ENCODE measurements at regions not wholly inside any gene's neighbourhood (a gene's known extent, or its start where the extent isn't known, plus 50 kb on each side); places are given as distances from the start of the nearest gene placed in this dataset.

- no peak for DNase-seq (ENCODE audit: low read depth)
- TF ChIP-seq, protein P1, sequence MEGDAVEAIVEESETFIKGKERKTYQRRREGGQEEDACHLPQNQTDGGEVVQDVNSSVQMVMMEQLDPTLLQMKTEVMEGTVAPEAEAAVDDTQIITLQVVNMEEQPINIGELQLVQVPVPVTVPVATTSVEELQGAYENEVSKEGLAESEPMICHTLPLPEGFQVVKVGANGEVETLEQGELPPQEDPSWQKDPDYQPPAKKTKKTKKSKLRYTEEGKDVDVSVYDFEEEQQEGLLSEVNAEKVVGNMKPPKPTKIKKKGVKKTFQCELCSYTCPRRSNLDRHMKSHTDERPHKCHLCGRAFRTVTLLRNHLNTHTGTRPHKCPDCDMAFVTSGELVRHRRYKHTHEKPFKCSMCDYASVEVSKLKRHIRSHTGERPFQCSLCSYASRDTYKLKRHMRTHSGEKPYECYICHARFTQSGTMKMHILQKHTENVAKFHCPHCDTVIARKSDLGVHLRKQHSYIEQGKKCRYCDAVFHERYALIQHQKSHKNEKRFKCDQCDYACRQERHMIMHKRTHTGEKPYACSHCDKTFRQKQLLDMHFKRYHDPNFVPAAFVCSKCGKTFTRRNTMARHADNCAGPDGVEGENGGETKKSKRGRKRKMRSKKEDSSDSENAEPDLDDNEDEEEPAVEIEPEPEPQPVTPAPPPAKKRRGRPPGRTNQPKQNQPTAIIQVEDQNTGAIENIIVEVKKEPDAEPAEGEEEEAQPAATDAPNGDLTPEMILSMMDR (IDR thresholded peaks at IDR 0.05; ENCODE audit: insufficient read depth, low read depth, low read length, missing control alignments), result no peak
- H3K4me3 ChIP-seq (ENCODE audit: low read length), result no peak overlapping the region
Observed at GRCh38 chr6:133106934-133107333, 134.2 kb upstream of the EYA4 start.

GRCh38 chr6:133108419-133108818 lies 132.7 kb upstream of the EYA4 start:
- H3K4me3 ChIP-seq (ENCODE audit: low read length), result no peak overlapping the region
- DNase-seq (ENCODE audit: low read depth), result no peak
- TF ChIP-seq, protein P1 (IDR thresholded peaks at IDR 0.05; ENCODE audit: insufficient read depth, low read depth, low read length, missing control alignments), result no peak

DNA sequence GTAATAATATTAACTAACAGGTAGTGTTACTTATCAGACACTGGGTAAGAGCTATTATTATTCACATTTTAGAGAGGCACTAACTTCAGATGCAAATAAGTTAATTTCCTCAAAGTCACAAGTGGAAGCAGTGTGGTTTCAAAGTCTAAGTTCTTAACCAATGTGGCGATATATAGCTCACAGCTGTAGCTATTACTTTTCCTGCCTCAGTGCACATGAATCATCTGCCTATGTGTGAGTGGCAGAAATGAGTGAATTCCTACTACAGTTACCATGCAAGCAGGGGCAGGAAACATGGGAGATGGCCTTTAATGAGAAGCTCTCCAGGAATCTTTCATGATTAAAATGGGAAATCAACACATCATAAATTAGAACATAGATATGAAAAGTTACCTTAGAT lies 126.2 kb upstream of the EYA4 start:
- no peak overlapping the region for H3K4me3 ChIP-seq (ENCODE audit: low read length)
- TF ChIP-seq, protein P1 (IDR thresholded peaks at IDR 0.05; ENCODE audit: insufficient read depth, low read depth, low read length, missing control alignments), result no peak
- peak; percentile 77 for DNase-seq (ENCODE audit: low read depth)

GRCh38 chr6:133115946-133116345 lies 125.2 kb upstream of the EYA4 start:
- DNase-seq (ENCODE audit: low read depth), result no peak
- TF ChIP-seq, protein P1 (IDR thresholded peaks at IDR 0.05; ENCODE audit: insufficient read depth, low read depth, low read length, missing control alignments), result no peak
- H3K4me3 ChIP-seq (ENCODE audit: low read length), result no peak overlapping the region

GRCh38 chr6:133128191-133128590 lies 113.0 kb upstream of the EYA4 start:
- DNase-seq (ENCODE audit: low read depth), result peak; percentile 56
- TF ChIP-seq, protein P1 (IDR thresholded peaks at IDR 0.05; ENCODE audit: insufficient read depth, low read depth, low read length, missing control alignments), result no peak
- H3K4me3 ChIP-seq (ENCODE audit: low read length), result no peak overlapping the region

- TF ChIP-seq, protein P1 (IDR thresholded peaks at IDR 0.05; ENCODE audit: insufficient read depth, low read depth, low read length, missing control alignments), result no peak
- H3K4me3 ChIP-seq (ENCODE audit: low read length), result no peak overlapping the region
- DNase-seq (ENCODE audit: low read depth), result no peak
Observed at GRCh38 chr6:133129556-133129955, 111.6 kb upstream of the EYA4 start.

- no peak overlapping the region for H3K4me3 ChIP-seq (ENCODE audit: low read length)
- TF ChIP-seq, protein P1 (IDR thresholded peaks at IDR 0.05; ENCODE audit: insufficient read depth, low read depth, low read length, missing control alignments), result peak; percentile 45
- DNase-seq (ENCODE audit: low read depth), result peak; percentile 92
Observed at GRCh38 chr6:133130863-133131262, 110.3 kb upstream of the EYA4 start.

All from epithelial cell of esophagus (primary cell).